Activated CD4-positive, alpha-beta T cell treated with anti-CD3 and anti-CD28 coated beads, Interleukin-2, amount 10 ng/mL, durations not matched to agents 24 days and 14 days (primary cell): ENCODE measurements at regions not wholly inside any gene's neighbourhood (a gene's known extent, or its start where the extent isn't known, plus 50 kb on each side); places are given as distances from the start of the nearest gene placed in this dataset.

ENCODE experiments used
- DNase-seq: peaks from one replicate; pipeline ENCODE4 v3.0.0; 2022
- H3K27ac Mint-ChIP-seq: one replicate; pipeline ENCODE4 v1.8.0; 2022; ENCODE audit warnings: mild to moderate bottlenecking, mixed read lengths
- H3K27me3 Mint-ChIP-seq: one replicate; pipeline ENCODE4 v1.8.0; 2022; ENCODE audit warnings: mixed read lengths
- H3K36me3 Mint-ChIP-seq: one replicate; pipeline ENCODE4 v1.8.0; 2022; ENCODE audit warnings: low read depth, mild to moderate bottlenecking, mixed read lengths
- H3K4me1 Mint-ChIP-seq: one replicate; pipeline ENCODE4 v1.8.0; 2021; ENCODE audit warnings: mixed read lengths
- H3K4me3 Mint-ChIP-seq: one replicate; pipeline ENCODE4 v1.8.0; 2022; ENCODE audit warnings: mild to moderate bottlenecking, moderate library complexity, mixed read lengths
- H3K9me3 Mint-ChIP-seq: one replicate; pipeline ENCODE4 v1.8.0; 2021; ENCODE audit warnings: mixed read lengths
- intact Hi-C: fragments of 100-400 bp; cut with micrococcal nuclease; formaldehyde crosslinking; loops from one replicate; pipeline ENCODE4 v1.15.1; 2023

DNA sequence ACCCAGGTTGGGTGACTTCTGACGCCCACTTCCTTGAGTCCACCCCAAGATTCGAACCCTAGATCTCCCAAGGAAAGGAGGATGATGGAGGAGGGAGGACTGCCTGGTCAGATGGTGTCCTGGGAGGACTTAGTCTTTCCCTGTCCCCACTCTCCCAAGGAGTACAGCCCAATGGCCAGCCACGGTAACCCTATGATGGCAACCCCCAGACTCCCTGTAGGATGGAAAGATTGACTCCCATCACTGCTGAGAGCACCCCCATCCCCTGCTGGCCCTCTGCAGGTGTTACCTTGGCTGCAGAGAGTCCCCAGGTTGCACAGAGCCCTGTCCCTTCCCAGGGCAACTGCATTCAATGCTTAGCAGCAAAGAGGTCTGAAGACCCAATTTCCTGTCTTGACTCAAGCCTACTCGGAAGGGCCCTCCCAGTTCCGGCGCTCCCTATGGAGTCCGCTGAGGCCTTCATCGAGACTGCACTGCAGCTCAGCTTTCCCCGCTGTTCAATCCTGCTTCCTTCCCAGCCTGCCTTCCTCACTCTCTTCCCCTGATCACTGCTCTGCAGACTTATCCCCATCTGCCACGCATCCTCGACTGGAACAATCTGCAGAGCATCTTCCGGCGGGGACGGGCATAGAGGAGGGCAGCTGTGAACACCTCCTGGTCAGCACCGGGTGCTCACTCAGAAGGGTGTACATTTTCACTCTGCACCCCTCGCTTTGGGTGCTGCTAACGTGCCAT lies 50.8 kb upstream of the OCM2 start:
- no peaks in the 10 kb centered on the region for H3K36me3 Mint-ChIP-seq

DNA sequence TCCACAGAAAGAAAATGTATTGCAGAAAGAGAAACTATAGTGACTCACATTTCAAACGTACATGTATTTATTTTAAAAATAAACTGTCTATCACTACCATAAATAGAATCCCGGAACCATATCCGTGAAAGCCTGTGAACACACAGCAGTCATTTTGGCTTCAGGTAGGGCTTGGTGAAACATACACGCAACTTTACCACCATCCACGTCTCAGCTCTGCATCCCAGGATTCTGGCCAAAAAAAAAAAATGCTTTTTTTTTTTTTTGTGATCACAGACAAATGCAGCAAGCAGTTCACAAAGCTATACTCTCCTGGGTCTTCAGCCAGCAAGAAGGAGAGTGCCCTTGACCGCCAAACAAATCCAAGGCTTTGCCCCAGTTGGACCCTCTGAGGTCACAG lies 56.8 kb upstream of the OCM2 start:
- H3K9me3 Mint-ChIP-seq = no peaks in the 10 kb centered on the region
- intact Hi-C loops = no loop called here
- no peak overlapping the region for H3K27ac Mint-ChIP-seq
- no peaks in the 10 kb centered on the region for H3K27me3 Mint-ChIP-seq
- H3K4me3 Mint-ChIP-seq = no peak overlapping the region
- peaks cover 2% of the 10 kb centered on the region for H3K4me1 Mint-ChIP-seq
- no peaks in the 10 kb centered on the region for H3K36me3 Mint-ChIP-seq
- DNase-seq = no peak

More for the DNA sequence above, 50.8 kb upstream of the OCM2 start:
- no peak for DNase-seq
- H3K27me3 Mint-ChIP-seq = no peaks in the 10 kb centered on the region
- intact Hi-C loops = no loop called here
- no peaks in the 10 kb centered on the region for H3K9me3 Mint-ChIP-seq
- no peak overlapping the region for H3K27ac Mint-ChIP-seq
- H3K4me1 Mint-ChIP-seq = no peaks in the 10 kb centered on the region
- no peak overlapping the region for H3K4me3 Mint-ChIP-seq

DNA sequence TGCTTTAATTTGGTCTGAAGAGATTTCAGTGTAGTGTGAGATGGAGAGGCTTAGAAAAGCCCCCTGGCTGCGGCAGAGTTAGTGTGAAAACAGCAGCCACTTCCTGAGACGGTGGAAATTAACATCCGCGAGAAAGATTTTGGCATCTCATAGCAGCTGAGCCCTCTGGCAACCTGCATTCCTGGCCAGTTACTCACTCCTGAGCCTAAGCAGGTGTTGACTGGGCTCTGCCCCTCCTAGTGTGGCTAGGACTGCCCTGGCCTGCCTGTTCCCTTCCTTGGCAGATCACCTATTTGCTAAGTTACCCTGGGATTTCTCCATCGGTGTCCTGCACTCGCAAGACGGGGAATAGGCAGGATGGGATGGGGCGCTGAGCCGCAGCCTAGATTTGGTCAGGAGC lies 57.6 kb upstream of the LMTK2 start:
- no peak for DNase-seq
- intact Hi-C loops = no loop called here
- Mint-ChIP-seq H3K36me3 (no peaks in the 10 kb centered on the region), H3K27ac (no peak overlapping the region), H3K4me3 (no peak overlapping the region), H3K27me3 (no peaks in the 10 kb centered on the region), H3K4me1 (peaks cover 2% of the 10 kb centered on the region), H3K9me3 (no peaks in the 10 kb centered on the region)

GRCh38 chr7:98051118-98051744 lies 55.4 kb upstream of the LMTK2 start:
- no peaks in the 10 kb centered on the region for H3K9me3 Mint-ChIP-seq
- no peaks in the 10 kb centered on the region for H3K36me3 Mint-ChIP-seq
- H3K27me3 Mint-ChIP-seq = no peaks in the 10 kb centered on the region
- no peak overlapping the region for H3K4me3 Mint-ChIP-seq
- intact Hi-C loops = no loop called here
- DNase-seq = peak; percentile 82
- H3K27ac Mint-ChIP-seq = no peak overlapping the region
- peaks cover 2% of the 10 kb centered on the region for H3K4me1 Mint-ChIP-seq

DNA sequence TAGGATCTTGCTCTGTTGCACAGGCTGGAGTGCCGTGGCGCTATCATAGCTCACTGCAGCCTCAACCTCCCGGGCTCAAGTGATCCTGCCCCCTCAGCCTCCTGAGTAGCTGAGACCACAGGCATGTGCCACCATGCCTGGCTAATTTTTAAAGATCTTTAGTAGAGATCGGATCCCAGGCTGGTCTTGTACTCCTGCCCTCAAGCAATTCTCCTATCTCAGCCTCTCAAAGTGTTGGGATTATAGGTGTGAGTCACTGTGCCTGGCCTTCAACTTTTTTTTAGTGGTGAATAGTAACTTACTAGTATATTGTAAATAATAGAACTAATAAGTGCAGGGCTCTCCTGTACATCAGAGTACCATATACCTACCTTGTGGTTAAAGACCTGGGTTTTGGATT lies 52.1 kb upstream of the LMTK2 start:
- Mint-ChIP-seq H3K27ac (no peak overlapping the region), H3K4me1 (peaks cover 2% of the 10 kb centered on the region), H3K27me3 (no peaks in the 10 kb centered on the region), H3K4me3 (no peak overlapping the region), H3K36me3 (no peaks in the 10 kb centered on the region), H3K9me3 (no peaks in the 10 kb centered on the region)
- intact Hi-C loops = no loop called here
- no peak for DNase-seq

- intact Hi-C loops = no loop called here
- DNase-seq = no peak
- H3K36me3 Mint-ChIP-seq = no peaks in the 10 kb centered on the region
- no peaks in the 10 kb centered on the region for H3K4me1 Mint-ChIP-seq
- H3K27me3 Mint-ChIP-seq = no peaks in the 10 kb centered on the region
- H3K27ac Mint-ChIP-seq = no peak overlapping the region
- H3K9me3 Mint-ChIP-seq = no peaks in the 10 kb centered on the region
- H3K4me3 Mint-ChIP-seq = no peak overlapping the region
These were observed 50.1 kb upstream of the LMTK2 start for GRCh38 chr7:98056580-98056979.
